H1 (cell line): ENCODE measurements at regions not wholly inside any gene's neighbourhood (a gene's known extent, or its start where the extent isn't known, plus 50 kb on each side); places are given as distances from the start of the nearest gene placed in this dataset.

Source experiments
- CTCF ChIA-PET: fragments of 300-600 bp; sonication (Branson Sonifier 250); formaldehyde crosslinking; loops from one replicate; lab custom pipeline; 2021; ENCODE audit not compliant: partially characterized antibody; lab: Charles Lee
- POLR2A ChIA-PET: fragments of 300-600 bp; sonication (Branson Sonifier 250); formaldehyde crosslinking; loops from one replicate; lab custom pipeline; 2021; ENCODE audit warnings: inconsistent platforms; ENCODE audit not compliant: partially characterized antibody; lab: Charles Lee
- DNase-seq, 2 experiments: peaks; one replicate each; pipeline versions ENCODE4 v3.0.0 to v3.0.0-alpha.2; 2010 to 2022; ENCODE audit warnings: low spot score in 2 of 2, low read depth in 1 of 2, mixed read lengths in 1 of 2
- FAIRE-seq: peaks from 2 replicates; lab custom pipeline; 2011; peaks lifted over from hg19 to GRCh38; lab: Jason Lieb, UNC
- H2AFZ ChIP-seq: 2 replicates; pipeline ENCODE4 v1.8.1; 2012; ENCODE audit warnings: low read length, inconsistent platforms
- H2AK5ac ChIP-seq: 2 replicates; pipeline ENCODE4 v1.6.1; 2013; ENCODE audit warnings: low read depth, low read length
- H2BK120ac ChIP-seq: replicated peaks from 2 replicates; pipeline ENCODE3; 2013; ENCODE audit warnings: low read depth, low read length, inconsistent platforms
- H2BK12ac ChIP-seq: 2 replicates; pipeline ENCODE4 v1.6.1; 2013; ENCODE audit warnings: low read depth, low read length
- H2BK15ac ChIP-seq: 2 replicates; pipeline ENCODE4 v1.6.1; 2013; ENCODE audit warnings: low read length
- H2BK20ac ChIP-seq: 2 replicates; pipeline ENCODE4 v1.6.1; 2013; ENCODE audit warnings: low read length
- H2BK5ac ChIP-seq: 2 replicates; pipeline ENCODE4 v1.6.1; 2013; ENCODE audit warnings: low read depth, low read length
- H3K14ac ChIP-seq: 2 replicates; pipeline ENCODE4 v1.6.1; 2013; ENCODE audit warnings: inconsistent platforms; ENCODE audit not compliant: insufficient read length
- H3K18ac ChIP-seq: 2 replicates; pipeline ENCODE4 v1.6.1; 2013; ENCODE audit warnings: low read length; ENCODE audit errors: extremely low read depth
- H3K23ac ChIP-seq: 2 replicates; pipeline ENCODE4 v1.6.1; 2013; ENCODE audit warnings: inconsistent platforms; ENCODE audit not compliant: insufficient read length
- H3K23me2 ChIP-seq: 2 replicates; pipeline ENCODE4 v1.6.1; 2013; ENCODE audit warnings: low read depth, low read length
- H3K27ac ChIP-seq: 2 replicates; pipeline ENCODE4 v1.6.1; 2011; ENCODE audit warnings: low read depth, low read length, inconsistent platforms
- H3K27me3 ChIP-seq, 4 experiments: replicated peaks in 1 of 4; 1 replicate in 1 of 4; 2 replicates in 3 of 4; pipeline versions ENCODE4 v1.6.1 to v1.8.1; 2011 to 2013; ENCODE audit warnings: low read length in 3 of 4, mild to moderate bottlenecking in 3 of 4, inconsistent platforms in 2 of 4, mixed read lengths in 2 of 4, moderate library complexity in 1 of 4; ENCODE audit not compliant: control insufficient read depth in 3 of 4, insufficient read depth in 3 of 4; ENCODE audit errors: extremely low read depth in 1 of 4
- H3K36me3 ChIP-seq, 4 experiments: 2 replicates each; pipeline versions ENCODE4 v1.6.1 to v1.8.1; 2011 to 2013; ENCODE audit warnings: mild to moderate bottlenecking in 4 of 4, low read length in 3 of 4, moderate library complexity in 2 of 4, control low read depth in 1 of 4, inconsistent platforms in 1 of 4; ENCODE audit not compliant: insufficient read depth in 4 of 4, control insufficient read depth in 2 of 4
- H3K4ac ChIP-seq: replicated peaks from 2 replicates; pipeline ENCODE3; 2013; ENCODE audit warnings: low read length, low read depth, mixed read lengths, inconsistent platforms; ENCODE audit not compliant: insufficient read length
- H3K4me1 ChIP-seq, 4 experiments: replicated peaks in 1 of 4; 1 replicate in 1 of 4; 2 replicates in 3 of 4; pipeline versions ENCODE4 v1.6.1 to v1.8.1; 2011 to 2013; ENCODE audit warnings: low read length in 3 of 4, inconsistent platforms in 2 of 4, mixed read lengths in 1 of 4; ENCODE audit not compliant: insufficient read depth in 4 of 4, control insufficient read depth in 3 of 4
- H3K4me2 ChIP-seq, 2 experiments: 2 replicates each; pipeline versions ENCODE4 v1.6.1 to v1.8.1; 2011 to 2013; ENCODE audit warnings: low read depth in 2 of 2, low read length in 2 of 2, control low read depth in 1 of 2, inconsistent platforms in 1 of 2, mild to moderate bottlenecking in 1 of 2; ENCODE audit not compliant: insufficient read depth in 1 of 2
- H3K4me3 ChIP-seq, 4 experiments: fragments of 200-600, 300-600 bp in 1 of 4; sonication (generic), shearing (Covaris generic), sonication (Bioruptor Twin) in 1 of 4; 2 replicates each; pipeline versions ENCODE4 v1.5.1 to v1.8.1; 2011 to 2016; ENCODE audit warnings: low read length in 4 of 4, low read depth in 3 of 4, control low read depth in 2 of 4, inconsistent platforms in 2 of 4, mild to moderate bottlenecking in 2 of 4, mixed read lengths in 1 of 4, moderate library complexity in 1 of 4; ENCODE audit not compliant: insufficient read depth in 2 of 4; ENCODE audit errors: extremely low read depth in 1 of 4
- H3K56ac ChIP-seq: replicated peaks from 2 replicates; pipeline ENCODE3; 2013; ENCODE audit warnings: low read depth, mild to moderate bottlenecking, mixed read lengths, low read length, inconsistent platforms; ENCODE audit not compliant: insufficient read length
- H3K79me1 ChIP-seq: 2 replicates; pipeline ENCODE4 v1.6.1; 2013; ENCODE audit warnings: low read depth, low read length, control low read depth
- H3K79me2 ChIP-seq, 2 experiments: 2 replicates each; pipeline versions ENCODE4 v1.6.1 to v1.8.1; 2012 to 2013; ENCODE audit warnings: low read length in 2 of 2, mild to moderate bottlenecking in 2 of 2, inconsistent platforms in 1 of 2; ENCODE audit not compliant: insufficient read depth in 2 of 2, control insufficient read depth in 1 of 2
- H3K9ac ChIP-seq, 4 experiments: replicated peaks in 1 of 4; 1 replicate in 1 of 4; 2 replicates in 3 of 4; pipeline versions ENCODE4 v1.6.1 to v1.8.1; 2011 to 2013; ENCODE audit warnings: low read depth in 3 of 4, low read length in 3 of 4, control low read depth in 2 of 4, mild to moderate bottlenecking in 2 of 4, moderate library complexity in 2 of 4, inconsistent platforms in 1 of 4; ENCODE audit errors: extremely low read depth in 1 of 4
- H3K9me3 ChIP-seq, 2 experiments: 2 replicates each; pipeline versions ENCODE4 v1.6.1 to v1.8.1; 2012 to 2013; ENCODE audit warnings: mild to moderate bottlenecking in 2 of 2, moderate library complexity in 2 of 2, control low read depth in 1 of 2, inconsistent platforms in 1 of 2, low read depth in 1 of 2, low read length in 1 of 2, mixed read lengths in 1 of 2; ENCODE audit not compliant: insufficient read depth in 2 of 2
- H4K20me1 ChIP-seq, 2 experiments: replicated peaks in 1 of 2; 2 replicates each; pipeline versions ENCODE3 to v1.8.1; 2011 to 2013; ENCODE audit warnings: inconsistent platforms in 2 of 2, low read length in 2 of 2, mild to moderate bottlenecking in 1 of 2; ENCODE audit not compliant: insufficient read depth in 2 of 2, control insufficient read depth in 1 of 2
- H4K5ac ChIP-seq: 2 replicates; pipeline ENCODE4 v1.6.1; 2013; ENCODE audit warnings: low read length, low read depth, mixed read lengths, inconsistent platforms; ENCODE audit not compliant: insufficient read length
- H4K8ac ChIP-seq: 2 replicates; pipeline ENCODE4 v1.8.0; 2013; ENCODE audit warnings: mild to moderate bottlenecking, moderate library complexity, low read length, inconsistent platforms; ENCODE audit not compliant: insufficient read depth; ENCODE audit errors: extremely low read depth
- H4K91ac ChIP-seq: replicated peaks from 2 replicates; pipeline ENCODE3; 2013; ENCODE audit warnings: low read length, mixed read lengths, inconsistent platforms; ENCODE audit not compliant: insufficient read length
- CREB1 ChIP-seq: IDR thresholded peaks from 2 replicates; pipeline ENCODE4 v1.6.1; 2012; ENCODE audit warnings: inconsistent platforms
- CTCF ChIP-seq, 3 experiments: IDR thresholded peaks; 1 replicate in 2 of 3; 2 replicates in 1 of 3; pipeline versions ENCODE4 v1.5.1 to v1.6.1; 2011; ENCODE audit warnings: low read length in 3 of 3, mild to moderate bottlenecking in 3 of 3, inconsistent platforms in 2 of 3, low read depth in 1 of 3, moderate library complexity in 1 of 3; ENCODE audit not compliant: insufficient read depth in 1 of 3; ENCODE audit errors: control extremely low read depth in 1 of 3
- GTF2F1 ChIP-seq: IDR thresholded peaks from 2 replicates; pipeline ENCODE4 v1.6.1; 2012; ENCODE audit warnings: low read depth, low read length, improper control_type of control experiment, borderline replicate concordance
- JUND ChIP-seq: IDR thresholded peaks from 2 replicates; pipeline ENCODE4 v1.6.1; 2011; ENCODE audit warnings: mild to moderate bottlenecking, improper control_type of control experiment, low read length
- NANOG ChIP-seq: IDR thresholded peaks from 2 replicates; pipeline ENCODE4 v1.6.1; 2011; ENCODE audit warnings: low read length, low read depth, mild to moderate bottlenecking, inconsistent platforms; ENCODE audit not compliant: insufficient read depth, poor library complexity, severe bottlenecking
- PHF8 ChIP-seq: fragments of 200-600 bp; sonication (generic); conservative IDR thresholded peaks from 2 replicates; pipeline ENCODE4 v1.7.1; 2012; ENCODE audit warnings: low read depth, mild to moderate bottlenecking, inconsistent platforms, low read length, moderate library complexity
- POLR2AphosphoS5 ChIP-seq: IDR thresholded peaks from 2 replicates; pipeline ENCODE4 v1.6.1; 2011; ENCODE audit warnings: low read depth, low read length
- RAD21 ChIP-seq, 2 experiments: IDR thresholded peaks in 1 of 2; conservative IDR thresholded peaks in 1 of 2; 2 replicates each; pipeline ENCODE4 v1.6.1; 2011; ENCODE audit warnings: low read depth in 2 of 2, low read length in 2 of 2, improper control_type of control experiment in 1 of 2, inconsistent platforms in 1 of 2, mild to moderate bottlenecking in 1 of 2, moderate library complexity in 1 of 2
- RXRA ChIP-seq: IDR thresholded peaks from 2 replicates; pipeline ENCODE4 v1.6.1; 2011; ENCODE audit warnings: low read depth, mild to moderate bottlenecking, low read length, moderate library complexity; ENCODE audit not compliant: insufficient read depth
- SRF ChIP-seq: IDR thresholded peaks from 2 replicates; pipeline ENCODE4 v1.6.1; 2011; ENCODE audit warnings: mild to moderate bottlenecking, low read depth, low read length, moderate library complexity
- WGBS, 2 experiments: shearing (Covaris generic) in 1 of 2; methylation state at CpG; one replicate each; pipeline versions ENCODE4 v1.1.6 to v1.1.7; 2013 to 2015; ENCODE audit warnings: low lambda C conversion rate in 2 of 2, mixed read lengths in 2 of 2, inconsistent platforms in 1 of 2, low coverage in 1 of 2, missing lambda C conversion rate in 1 of 2; ENCODE audit not compliant: insufficient replicate concordance in 2 of 2, insufficient coverage in 1 of 2, insufficient read length in 1 of 2; ENCODE audit errors: extremely low coverage in 1 of 2, missing lambda C conversion rate in 1 of 2; 5-methylcytosine and 5-hydroxymethylcytosine counted together

DNA sequence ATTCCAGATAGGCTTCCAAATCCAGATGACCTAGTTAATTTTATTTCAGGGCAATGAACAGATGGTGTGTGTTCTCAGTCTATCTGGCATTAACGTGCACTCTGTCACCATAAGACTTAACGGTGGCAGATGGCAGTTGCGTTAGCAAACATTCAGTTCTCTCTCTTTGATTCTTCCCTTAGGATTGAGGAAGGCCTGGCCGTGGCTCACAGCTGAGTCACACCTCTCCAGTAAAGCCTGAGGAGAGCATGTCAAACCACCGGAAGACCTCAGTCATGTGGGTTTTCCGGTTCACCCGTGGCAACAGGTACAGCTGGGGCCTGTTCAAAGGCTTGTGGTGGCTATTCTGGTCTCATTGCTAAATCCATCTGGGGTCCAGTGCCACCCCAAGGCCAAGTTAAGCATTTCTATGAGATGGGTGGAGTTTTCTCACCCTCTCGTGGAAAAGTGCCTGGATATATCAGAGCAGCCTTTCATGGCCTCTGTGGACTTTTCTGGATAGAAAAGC lies 545.1 kb upstream of the ATP2B1 start:
- Histone ChIP-seq H4K8ac (no peak overlapping the region), H2BK20ac (no peak overlapping the region), H3K14ac (no peak overlapping the region), H2BK120ac (no peak overlapping the region), H2BK5ac (no peak overlapping the region), H3K79me1 (no peaks in the 10 kb centered on the region), H3K36me3 (no peaks in the 10 kb centered on the region), H3K23ac (no peak overlapping the region), H3K27me3 (no peaks in the 10 kb centered on the region), H3K79me2 (no peaks in the 10 kb centered on the region), H4K5ac (no peak overlapping the region), H3K4me3 (no peak overlapping the region), H4K91ac (no peak overlapping the region), H2AK5ac (no peak overlapping the region), H2AFZ (no peak overlapping the region), H3K4me1 (peaks cover 0 to 3% (median 0%) of the 10 kb centered on the region in 4 experiments; a peak in 1 of 7 replicates), H2BK15ac (no peak overlapping the region), H3K9me3 (no peaks in the 10 kb centered on the region), H3K4me2 (no peak overlapping the region), H3K56ac (no peak overlapping the region), H3K27ac (no peak overlapping the region), H3K9ac (no peak overlapping the region), H2BK12ac (no peak overlapping the region; the same call in 1 of the 2 replicates), H3K23me2 (no peaks in the 10 kb centered on the region), H3K18ac (no peak overlapping the region), H4K20me1 (no peaks in the 10 kb centered on the region), H3K4ac (no peak overlapping the region)
- POLR2A ChIA-PET = no interaction called here
- FAIRE-seq = no peak
- DNase-seq = no peak
- WGBS, 2 experiments = 90% methylated on average over 8 of the region's 8 CpGs; no CpG with 5 or more reads in 1 of the 2 experiments
- CTCF ChIA-PET = interaction anchor here (1.1 to 1.3 kb wide), 4 partner anchors 10 to 412 kb away, joined by 3 to 4 read pairs (median 4); no protein-coding TSS in a partner anchor
- TF ChIP-seq PHF8 (no peak), RAD21 (IDR thresholded peaks at IDR 0.05 in 1 of 2, conservative IDR thresholded peaks at IDR 0.05 in 1 of 2; ENCODE audit: low read depth in 2 of 2, low read length in 2 of 2) (peak; percentile 28 to 46; a peak in 3 of 4 replicates), RXRA (no peak), JUND (no peak), SRF (no peak), CREB1 (no peak), NANOG (no peak), CTCF (IDR thresholded peaks at IDR 0.05; ENCODE audit: control extremely low read depth in 1 of 3, insufficient read depth in 1 of 3, low read depth in 1 of 3, low read length in 3 of 3) (peak in 1 of 3 experiments; percentile 24; a peak in 1 of 4 replicates), GTF2F1 (no peak), POLR2AphosphoS5 (no peak)
